HG03460 (cell line): ENCODE measurements at regions not wholly inside any gene's neighbourhood (a gene's known extent, or its start where the extent isn't known, plus 50 kb on each side); places are given as distances from the start of the nearest gene placed in this dataset.
A peak's percentile ranks its signal among the peaks of the same experiment; 100 is the strongest.
"Not testable (repeated sequence)": the region's sequence is repeated elsewhere in the genome, so short reads cannot be mapped to it uniquely, and the experiment has no call there.

ENCODE experiments used
- ATAC-seq: cut with Tn5 transposase; IDR thresholded peaks from one replicate; pipeline ENCODE4 v1.9.1; 2021; ENCODE audit not compliant: unreplicated experiment

GRCh38 chr2:215799194-215799593 lies 214.2 kb downstream of the MREG start:
- no peak for ATAC-seq

- ATAC-seq: no peak
Observed at GRCh38 chr2:215797676-215798075, 215.7 kb downstream of the MREG start.

- ATAC-seq: no peak
Observed at GRCh38 chr2:215796140-215796855, 217.1 kb downstream of the MREG start.

GRCh38 chr2:215794829-215795546 lies 218.4 kb downstream of the MREG start:
- ATAC-seq: no peak

GRCh38 chr2:215793747-215794595 lies 219.4 kb downstream of the MREG start:
- ATAC-seq: peak; percentile 62

GRCh38 chr2:215791481-215791937 lies 221.8 kb downstream of the MREG start:
- ATAC-seq: no peak

- no peak for ATAC-seq
Observed at GRCh38 chr2:215790523-215791421, 222.6 kb downstream of the MREG start.

- no peak for ATAC-seq
Observed at GRCh38 chr2:215787565-215788178, 225.7 kb downstream of the MREG start.

- no peak for ATAC-seq
Observed at GRCh38 chr2:215787025-215787424, 226.3 kb downstream of the MREG start.

- ATAC-seq: no peak
Observed at GRCh38 chr2:215784371-215784783, 229.0 kb downstream of the MREG start.

- ATAC-seq: not testable (repeated sequence)
Observed at GRCh38 chr2:215783640-215784039, 229.7 kb downstream of the MREG start.

- no peak for ATAC-seq
Observed at GRCh38 chr2:215782965-215783364, 230.4 kb downstream of the MREG start.

- ATAC-seq: no peak
Observed at GRCh38 chr2:215782295-215782694, 231.1 kb downstream of the MREG start.

GRCh38 chr2:215780907-215781685 lies 232.3 kb downstream of the MREG start:
- no peak for ATAC-seq

- ATAC-seq: no peak
Observed at GRCh38 chr2:215780313-215780712, 233.0 kb downstream of the MREG start.

GRCh38 chr2:215779912-215780311 lies 233.4 kb downstream of the MREG start:
- ATAC-seq: no peak

- ATAC-seq: no peak
Observed at GRCh38 chr2:215777465-215778044, 235.8 kb downstream of the MREG start.

- no peak for ATAC-seq
Observed at GRCh38 chr2:215775106-215775505, 238.2 kb downstream of the MREG start.

GRCh38 chr2:215773728-215774127 lies 239.6 kb downstream of the MREG start:
- no peak for ATAC-seq
